ENCODE measurements at regions not wholly inside any gene's neighbourhood (a gene's known extent, or its start where the extent isn't known, plus 50 kb on each side); places are given as distances from the start of the nearest gene placed in this dataset.
"Not testable (repeated sequence)": the region's sequence is repeated elsewhere in the genome, so short reads cannot be mapped to it uniquely, and the experiment has no call there.

DNA sequence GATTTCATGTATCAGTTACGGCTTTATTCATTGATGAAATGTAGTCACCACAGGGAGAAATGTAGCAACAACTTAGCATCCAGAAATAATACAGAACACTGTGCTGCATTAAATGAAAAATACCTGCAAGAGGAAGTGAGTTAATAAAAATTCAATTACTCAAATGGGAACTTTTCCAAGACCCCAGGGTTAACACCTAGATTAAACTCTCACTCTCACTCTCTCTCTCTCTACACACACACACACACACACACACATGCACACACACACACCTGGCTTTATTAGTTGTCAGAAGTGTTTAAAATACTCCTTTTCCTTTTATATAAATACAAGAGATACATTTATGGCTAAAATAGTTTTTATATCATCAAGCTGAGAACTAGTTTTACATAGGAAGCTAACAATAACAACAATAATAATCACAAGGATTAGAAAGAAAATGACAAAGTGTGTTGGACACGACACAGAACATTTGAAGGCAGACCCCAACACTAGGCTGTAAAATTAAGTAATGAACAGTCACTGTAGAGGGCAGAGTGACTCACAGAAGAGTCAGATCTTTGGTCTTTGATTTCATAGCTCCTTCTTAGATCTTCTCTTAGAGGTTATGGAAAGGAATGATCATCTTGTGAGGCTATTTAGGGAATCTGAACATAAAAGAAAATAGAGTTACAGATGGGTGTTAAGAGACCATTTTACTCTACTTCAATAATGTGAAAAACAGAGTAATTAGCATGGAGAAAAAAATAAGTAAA is 1266.0 kb upstream of the ADGRL2 start:
- DNase-seq (ENCODE audit: low spot score), result peak; percentile 2

- DNase-seq (ENCODE audit: low spot score), result no peak
Observed at GRCh38 chr1:80533775-80534334, 1266.9 kb upstream of the ADGRL2 start.

GRCh38 chr1:80533093-80533492 is 1267.6 kb upstream of the ADGRL2 start:
- no peak for DNase-seq (ENCODE audit: low spot score)

GRCh38 chr1:80531182-80531581 is 1269.6 kb upstream of the ADGRL2 start:
- DNase-seq (ENCODE audit: low spot score), result peak; percentile 6

GRCh38 chr1:80529546-80529945 is 1271.2 kb upstream of the ADGRL2 start:
- no peak for DNase-seq (ENCODE audit: low spot score)

DNA sequence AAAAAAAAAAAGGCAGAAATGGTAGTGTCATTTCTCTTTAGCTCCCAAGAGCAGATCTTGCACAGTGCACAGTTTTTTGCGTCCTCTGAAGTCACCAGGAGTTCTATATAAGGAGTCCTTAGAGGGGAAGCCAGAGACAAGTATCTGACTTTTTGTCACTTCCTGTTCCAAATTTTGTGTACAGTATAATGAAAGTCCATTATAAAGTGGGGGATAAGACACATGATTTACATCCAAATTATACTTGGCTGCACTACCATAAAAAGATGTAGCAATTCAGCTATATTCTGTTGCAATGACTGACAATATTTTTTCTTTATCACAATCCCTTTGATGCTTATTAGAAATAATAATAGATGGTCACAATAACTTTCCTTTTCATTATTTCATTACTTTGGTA is 1276.9 kb upstream of the ADGRL2 start:
- no peak for DNase-seq (ENCODE audit: low spot score)

GRCh38 chr1:80523071-80523470 is 1277.7 kb upstream of the ADGRL2 start:
- DNase-seq (ENCODE audit: low spot score), result not testable (repeated sequence)

DNA sequence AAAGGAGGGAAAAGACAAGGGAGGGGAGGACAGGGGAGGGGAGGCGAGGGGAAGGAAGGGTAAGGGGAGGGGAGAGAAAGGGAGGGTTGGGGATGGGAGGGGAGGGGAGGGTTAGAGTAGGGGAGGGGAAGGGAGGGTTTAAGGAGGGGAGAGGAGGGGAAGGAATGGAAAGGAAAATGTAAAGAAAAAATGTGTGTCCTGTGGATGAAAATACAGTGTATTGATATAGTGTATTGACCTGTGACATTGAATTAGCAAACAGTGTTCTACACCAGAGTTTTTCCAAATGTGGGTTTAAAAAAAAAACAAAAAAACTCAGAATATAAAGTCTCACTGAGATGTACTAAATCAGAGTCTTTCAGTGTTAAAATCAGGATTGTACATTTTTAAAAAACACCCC is 1279.8 kb upstream of the ADGRL2 start:
- DNase-seq (ENCODE audit: low spot score), result no peak

GRCh38 chr1:80517062-80517461 is 1283.7 kb upstream of the ADGRL2 start:
- DNase-seq (ENCODE audit: low spot score), result no peak

- peak; percentile 25 for DNase-seq (ENCODE audit: low spot score)
Observed at GRCh38 chr1:80509965-80510522, 1290.7 kb upstream of the ADGRL2 start.

- DNase-seq (ENCODE audit: low spot score), result no peak
Observed at GRCh38 chr1:80506216-80506615, 1294.5 kb upstream of the ADGRL2 start.

- no peak for DNase-seq (ENCODE audit: low spot score)
Observed at GRCh38 chr1:80498673-80499072, 1302.1 kb upstream of the ADGRL2 start.

DNA sequence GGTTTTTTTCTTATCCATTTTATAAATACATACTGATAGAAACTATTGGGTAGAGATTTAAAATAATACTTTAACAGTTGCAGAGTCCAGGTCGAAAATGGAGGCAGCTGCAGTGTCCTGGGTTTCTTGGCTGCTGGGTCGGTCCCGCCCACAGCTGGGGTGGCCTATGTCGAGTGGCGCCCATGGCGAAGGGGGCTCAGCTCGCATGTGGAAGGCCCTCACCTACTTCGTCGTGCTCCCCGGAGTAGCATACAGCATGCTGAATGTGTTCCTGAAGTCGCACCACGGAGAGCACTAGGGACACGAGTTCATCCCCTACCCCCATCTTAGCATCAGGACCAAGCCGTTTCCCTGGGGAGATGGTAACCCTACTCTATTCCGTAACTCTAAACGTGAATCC is 1304.9 kb upstream of the ADGRL2 start:
- no peak for DNase-seq (ENCODE audit: low spot score)

- no peak for DNase-seq (ENCODE audit: low spot score)
Observed at GRCh38 chr1:80472145-80472544, 1328.6 kb upstream of the ADGRL2 start.

- DNase-seq (ENCODE audit: low spot score), result no peak
Observed at GRCh38 chr1:80468356-80468755, 1332.4 kb upstream of the ADGRL2 start.

- no peak for DNase-seq (ENCODE audit: low spot score)
Observed at GRCh38 chr1:80462006-80462405, 1338.7 kb upstream of the ADGRL2 start.

- no peak for DNase-seq (ENCODE audit: low spot score)
Observed at GRCh38 chr1:80457409-80457808, 1343.3 kb upstream of the ADGRL2 start.

GRCh38 chr1:80453775-80454174 is 1347.0 kb upstream of the ADGRL2 start:
- DNase-seq (ENCODE audit: low spot score), result no peak

DNA sequence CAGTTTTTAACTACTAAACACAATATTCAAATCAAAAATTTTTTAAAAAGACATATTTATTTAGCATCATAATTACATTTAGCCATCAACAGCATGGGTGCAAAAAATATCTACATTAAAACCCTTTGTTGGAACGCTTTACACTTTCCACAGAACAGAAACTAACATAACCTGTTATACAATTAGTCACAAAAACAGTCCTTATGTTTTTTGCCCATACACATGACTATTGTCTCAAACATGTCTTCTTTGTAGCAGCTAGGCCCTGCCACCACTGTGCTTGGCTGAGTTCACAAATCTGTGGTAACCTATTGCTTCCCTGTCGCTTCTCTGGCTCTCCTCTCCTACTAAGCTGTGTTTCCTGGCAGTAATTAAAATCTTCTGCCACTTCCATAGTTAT is 1350.0 kb upstream of the ADGRL2 start:
- no peak for DNase-seq (ENCODE audit: low spot score)

DNA sequence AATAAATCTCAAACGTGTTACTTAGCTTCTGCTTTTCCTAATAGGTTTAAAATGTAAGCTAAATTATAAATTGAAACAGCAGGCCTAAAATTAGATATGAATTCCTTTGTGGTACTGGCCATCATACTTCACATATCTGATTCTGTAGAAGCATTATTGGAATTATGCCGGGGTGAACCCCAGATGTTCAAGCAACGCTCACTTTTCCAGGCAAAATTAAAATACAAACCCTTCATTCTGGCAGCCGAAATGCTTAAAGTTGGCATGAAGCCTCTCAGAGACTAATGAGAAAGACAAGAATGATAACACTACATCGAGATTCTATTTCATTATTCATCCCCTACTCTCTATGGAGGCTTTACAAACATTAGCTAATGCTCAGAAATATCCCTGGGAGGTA is 1352.7 kb upstream of the ADGRL2 start:
- DNase-seq (ENCODE audit: low spot score), result no peak

DNA sequence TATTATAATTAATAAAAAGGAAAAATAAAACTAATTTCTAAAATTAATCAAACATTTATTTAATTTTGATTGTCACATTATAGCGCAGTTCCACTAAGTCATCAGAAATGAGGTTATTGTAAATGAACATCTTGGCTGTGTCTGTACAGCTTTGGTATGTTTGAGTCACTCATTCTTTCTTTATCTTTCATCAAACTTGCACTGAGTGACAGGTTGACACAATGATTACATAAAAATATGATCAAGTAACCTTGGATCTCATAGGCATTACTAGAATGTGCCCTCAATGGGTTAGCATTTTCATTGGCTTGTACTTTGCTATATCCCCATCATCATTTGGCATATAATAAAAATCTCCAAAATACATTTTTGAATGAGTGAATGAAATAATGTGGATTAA is 1353.2 kb upstream of the ADGRL2 start:
- no peak for DNase-seq (ENCODE audit: low spot score)

GRCh38 chr1:80445033-80445432 is 1355.7 kb upstream of the ADGRL2 start:
- peak; percentile 1 for DNase-seq (ENCODE audit: low spot score)

GRCh38 chr1:80444171-80444570 is 1356.6 kb upstream of the ADGRL2 start:
- no peak for DNase-seq (ENCODE audit: low spot score)

- no peak for DNase-seq (ENCODE audit: low spot score)
Observed at GRCh38 chr1:80441664-80442063, 1359.1 kb upstream of the ADGRL2 start.
